GM19351 (cell line): ENCODE measurements at regions not wholly inside any gene's neighbourhood (a gene's known extent, or its start where the extent isn't known, plus 50 kb on each side); places are given as distances from the start of the nearest gene placed in this dataset.
"Not testable (repeated sequence)": the region's sequence is repeated elsewhere in the genome, so short reads cannot be mapped to it uniquely, and the experiment has no call there.

Experiments used
- ATAC-seq: cut with Tn5 transposase; IDR thresholded peaks from one replicate; pipeline ENCODE4 v1.9.1; 2021; ENCODE audit warnings: mild to moderate bottlenecking, moderate library complexity; ENCODE audit not compliant: unreplicated experiment

DNA sequence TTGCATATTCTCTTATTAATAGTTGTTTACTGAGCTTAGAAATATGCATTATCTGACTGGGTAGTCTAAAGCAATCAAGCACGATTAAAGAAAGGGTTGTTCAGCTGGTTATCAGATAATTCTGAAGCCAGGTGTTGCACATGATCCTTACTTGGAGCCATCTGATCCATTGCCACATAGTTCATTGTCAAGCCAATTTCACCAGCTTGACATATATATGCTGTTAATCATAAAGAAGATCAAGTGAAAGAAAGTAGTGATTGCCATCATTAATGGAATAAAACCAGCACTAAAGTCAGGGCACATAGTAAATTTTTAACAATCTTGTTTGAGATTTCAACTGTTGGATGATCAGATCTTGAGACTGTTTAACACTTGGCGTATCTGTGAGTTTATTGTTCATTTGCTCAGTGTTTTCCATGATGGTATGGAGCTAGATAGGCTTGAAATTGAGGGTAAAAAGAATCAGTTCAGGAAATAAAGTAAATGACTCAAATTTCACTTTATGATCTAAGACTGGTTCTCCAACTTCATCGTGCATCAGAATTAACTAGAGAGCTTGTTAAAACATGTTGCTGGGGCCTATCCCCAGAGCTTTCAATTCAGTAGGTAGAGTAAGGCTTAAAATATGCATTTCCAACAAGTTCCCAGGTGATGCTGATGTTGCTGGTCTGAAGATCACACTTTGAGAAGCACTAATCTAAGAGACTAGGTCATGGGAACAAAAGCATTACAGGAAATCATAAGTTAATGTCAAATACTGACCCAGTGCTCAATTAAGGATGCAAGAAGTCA is 539.6 kb downstream of the SATB2 start:
- no peak for ATAC-seq

- no peak for ATAC-seq
Observed at GRCh38 chr2:198917275-198917674, 540.5 kb downstream of the SATB2 start.

- no peak for ATAC-seq
Observed at GRCh38 chr2:198916548-198917080, 541.1 kb downstream of the SATB2 start.

DNA sequence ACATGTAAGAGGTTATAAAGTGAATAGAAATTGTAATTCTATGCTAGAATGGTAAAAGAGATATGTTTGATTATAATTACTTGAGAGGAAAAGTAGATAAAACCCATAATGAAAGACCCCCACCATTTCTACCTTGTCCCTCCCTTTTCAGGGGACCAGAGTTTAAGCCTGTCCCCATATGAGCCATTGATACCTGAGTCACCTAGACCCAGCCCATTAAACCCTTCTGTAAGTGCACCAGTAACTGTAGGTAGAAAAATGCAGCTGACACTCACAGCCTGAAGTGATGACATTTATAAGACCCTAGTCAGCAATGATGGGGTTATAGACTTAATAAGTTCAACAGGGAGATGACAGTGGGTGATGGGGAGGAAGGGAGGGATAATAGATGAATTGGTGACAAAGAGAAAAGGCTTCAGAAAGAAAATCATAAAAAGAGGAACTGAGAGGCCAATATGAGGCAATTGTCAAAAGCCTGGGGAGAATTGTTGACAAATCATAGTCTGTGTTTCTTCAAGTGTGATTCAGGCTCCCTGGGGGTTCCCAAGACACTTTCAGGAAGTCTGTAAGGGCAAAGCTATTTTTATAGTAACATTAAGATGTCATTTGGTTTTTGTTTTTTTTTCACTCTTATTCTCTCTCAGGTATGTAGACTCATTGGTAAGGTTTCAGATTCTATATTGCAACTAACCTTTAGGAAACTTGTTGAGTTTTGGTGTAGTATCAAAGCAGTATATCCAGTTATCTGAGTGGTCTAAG is 544.2 kb downstream of the SATB2 start:
- ATAC-seq, result peak; percentile 98

DNA sequence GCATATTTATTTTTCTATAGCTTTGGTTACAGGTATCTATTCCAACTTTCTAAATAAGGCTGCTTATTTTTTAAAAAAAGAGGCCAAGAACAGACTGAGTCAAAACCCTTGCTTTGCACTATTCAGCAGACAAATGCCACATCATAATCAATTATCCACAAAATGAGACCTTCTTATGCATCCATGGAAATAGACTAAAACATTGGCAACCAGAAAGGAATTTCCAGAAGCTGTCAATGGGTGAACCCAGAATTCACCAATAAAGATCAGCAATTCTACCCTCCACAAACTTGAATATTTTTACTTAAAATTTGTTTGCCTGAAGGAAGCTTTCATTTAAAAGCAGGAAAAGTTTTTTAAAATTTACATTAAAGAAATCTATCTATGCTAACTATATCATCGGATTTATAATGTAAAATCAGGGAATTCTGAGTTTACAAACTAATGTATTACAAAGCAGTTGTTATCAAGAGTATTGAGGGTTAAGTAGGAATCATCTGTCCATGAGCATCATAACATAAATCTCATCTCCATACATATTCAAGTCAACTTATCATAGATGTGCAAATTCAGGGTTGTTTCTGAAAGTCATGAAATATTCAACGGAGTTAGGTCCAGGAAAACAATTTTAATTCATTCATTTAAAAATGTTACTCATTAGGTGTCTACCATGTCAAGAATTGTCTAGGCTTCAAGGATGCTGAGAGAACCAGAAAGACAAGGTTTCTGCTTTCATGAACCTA is 548.0 kb downstream of the SATB2 start:
- no peak for ATAC-seq

GRCh38 chr2:198905881-198906612 is 551.7 kb downstream of the SATB2 start:
- peak; percentile 71 for ATAC-seq

DNA sequence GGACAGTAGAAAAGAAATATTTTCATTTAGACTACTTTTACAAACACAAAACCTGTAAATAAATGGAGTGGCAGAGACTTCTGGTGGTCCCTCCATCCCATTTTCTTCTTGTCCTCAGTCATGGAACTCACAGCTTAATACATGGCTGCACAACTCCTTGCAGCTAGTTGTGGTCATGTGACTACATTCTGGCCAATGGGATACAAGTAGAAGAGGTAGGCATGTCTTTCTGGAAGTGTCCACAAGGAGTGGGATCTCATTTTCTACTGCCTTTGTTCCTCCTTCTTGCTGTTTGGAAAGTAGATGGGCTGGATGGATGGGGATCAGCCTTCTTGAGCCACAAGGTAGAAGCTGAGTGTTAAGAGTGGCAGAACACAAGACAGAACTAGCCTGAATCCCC is 555.8 kb downstream of the SATB2 start:
- ATAC-seq, result no peak

DNA sequence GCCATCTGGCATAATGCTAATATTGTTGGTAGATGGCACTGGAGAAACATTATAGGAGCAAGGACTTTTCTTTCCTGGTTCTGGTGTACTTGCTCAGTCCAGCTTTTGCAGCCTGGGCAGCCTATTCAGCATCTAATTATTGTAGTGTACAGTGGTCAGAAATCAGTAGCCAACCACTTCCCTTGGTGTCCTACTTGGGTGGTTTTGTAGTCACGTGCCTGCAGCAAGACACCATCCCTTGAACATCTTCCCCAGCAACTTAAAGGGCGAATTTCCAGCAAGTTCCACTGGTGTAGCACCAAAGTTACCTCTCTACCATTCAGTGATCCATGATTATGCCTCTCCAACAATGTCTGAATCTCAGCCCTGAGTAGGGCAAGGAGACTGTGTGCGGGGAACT is 557.6 kb downstream of the SATB2 start:
- no peak for ATAC-seq

DNA sequence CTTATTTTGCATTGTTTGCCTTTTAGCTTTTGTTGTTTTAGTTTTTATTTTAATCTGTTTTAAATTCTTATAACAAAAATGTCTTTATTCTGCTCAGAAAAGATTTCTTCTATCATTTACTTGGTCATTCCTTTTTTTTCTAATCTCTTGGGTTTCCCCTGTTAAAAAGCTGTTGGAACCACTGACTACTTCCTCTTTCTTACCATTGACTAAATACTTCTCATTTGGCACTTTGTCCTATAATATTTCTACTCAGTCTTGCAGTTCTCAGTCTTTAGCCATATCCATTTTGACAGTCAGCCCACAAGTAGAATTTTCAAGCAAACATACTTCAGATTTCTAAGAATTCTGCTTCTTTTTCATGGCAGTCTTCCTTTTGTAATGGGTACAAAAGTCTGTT is 567.2 kb downstream of the SATB2 start:
- peak; percentile 91 for ATAC-seq

- ATAC-seq, result no peak
Observed at GRCh38 chr2:198883604-198884003, 574.1 kb downstream of the SATB2 start.

- no peak for ATAC-seq
Observed at GRCh38 chr2:198880986-198881385, 576.8 kb downstream of the SATB2 start.

- ATAC-seq, result no peak
Observed at GRCh38 chr2:198880421-198880820, 577.3 kb downstream of the SATB2 start.

GRCh38 chr2:198874472-198874858 is 583.3 kb downstream of the SATB2 start:
- peak; percentile 88 for ATAC-seq

DNA sequence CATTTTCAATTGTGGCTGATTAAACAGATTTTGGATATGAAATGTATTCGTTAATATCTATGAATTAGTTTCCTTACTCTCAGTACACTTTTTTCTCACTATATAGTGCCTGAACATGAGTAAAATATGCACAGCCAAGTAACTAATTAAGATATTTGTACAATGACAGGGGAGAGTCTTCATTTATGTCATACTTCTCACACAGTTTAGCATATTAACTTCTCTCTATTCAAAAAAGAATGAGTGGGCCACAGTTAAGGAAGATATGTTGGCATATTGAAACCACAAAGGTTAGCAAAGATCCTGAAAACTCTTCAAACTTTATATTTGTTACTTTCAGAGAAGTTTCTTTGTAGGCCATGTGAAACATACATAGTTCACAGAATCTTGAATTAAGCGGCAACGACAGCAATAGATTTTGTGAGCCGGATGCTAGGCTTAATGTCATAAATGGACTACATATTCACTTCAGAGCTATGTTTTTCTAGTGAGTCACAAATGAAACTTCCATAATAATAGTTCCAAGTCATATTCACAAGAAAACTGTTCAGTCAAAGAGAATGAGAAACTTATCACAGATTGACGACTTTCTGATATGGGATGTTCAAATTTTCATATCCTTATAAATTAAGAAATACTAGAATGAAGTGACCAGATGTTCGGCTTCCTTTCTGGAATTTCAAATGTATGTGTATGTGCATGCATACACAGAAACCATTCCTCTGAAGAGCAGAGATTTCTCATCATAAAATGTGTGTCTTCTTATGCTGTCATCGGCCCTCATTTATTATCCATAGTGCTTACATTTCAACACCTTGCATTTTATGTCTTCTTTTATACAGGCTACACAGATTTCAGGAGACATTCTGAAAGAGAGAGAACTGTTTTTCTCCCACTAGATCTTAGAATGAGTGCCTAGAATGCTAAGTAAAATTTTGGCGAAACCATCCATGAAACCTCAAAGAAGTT is 584.0 kb downstream of the SATB2 start:
- ATAC-seq, result peak; percentile 12

GRCh38 chr2:198863655-198864054 is 594.1 kb downstream of the SATB2 start:
- ATAC-seq, result no peak

GRCh38 chr2:198861080-198861479 is 596.7 kb downstream of the SATB2 start:
- ATAC-seq, result no peak

DNA sequence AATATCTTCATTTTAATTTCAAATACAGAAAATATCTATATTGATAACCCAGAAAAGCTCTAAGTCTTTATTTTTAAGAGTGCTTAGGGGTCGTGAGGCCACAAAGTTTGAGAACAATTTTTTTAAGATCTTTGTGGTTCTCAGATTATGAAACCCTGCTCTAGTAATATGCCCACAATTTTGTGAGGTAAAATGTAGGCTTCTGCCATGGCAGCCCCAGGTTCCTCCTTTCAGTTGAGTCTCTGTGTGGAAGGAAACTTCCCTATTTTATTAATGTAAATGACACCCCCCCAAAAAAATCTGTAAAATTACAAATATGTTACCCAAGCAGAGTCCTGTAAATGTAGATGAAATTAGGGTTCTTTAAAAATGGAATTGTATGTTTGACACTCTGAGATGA is 600.5 kb downstream of the SATB2 start:
- no peak for ATAC-seq

GRCh38 chr2:198855746-198856145 is 602.0 kb downstream of the SATB2 start:
- ATAC-seq, result not testable (repeated sequence)

DNA sequence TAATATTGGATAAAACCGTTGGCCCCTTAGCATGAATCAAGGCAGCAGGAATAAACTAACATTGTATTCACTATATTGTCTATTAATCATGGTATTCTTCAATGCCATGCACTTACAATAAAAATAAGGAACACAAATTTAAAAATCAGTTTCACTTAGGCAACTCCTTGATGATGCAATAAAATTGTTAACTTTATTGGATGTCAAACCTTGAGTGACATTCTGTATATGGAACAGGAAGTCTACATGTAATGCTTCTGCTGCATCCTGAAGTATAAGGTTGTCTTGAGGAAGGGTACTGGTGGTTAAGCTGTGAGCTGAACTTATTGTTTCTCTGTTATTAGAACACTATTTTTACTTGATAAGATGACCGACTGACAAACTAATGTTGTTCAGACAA is 605.5 kb downstream of the SATB2 start:
- ATAC-seq, result no peak

DNA sequence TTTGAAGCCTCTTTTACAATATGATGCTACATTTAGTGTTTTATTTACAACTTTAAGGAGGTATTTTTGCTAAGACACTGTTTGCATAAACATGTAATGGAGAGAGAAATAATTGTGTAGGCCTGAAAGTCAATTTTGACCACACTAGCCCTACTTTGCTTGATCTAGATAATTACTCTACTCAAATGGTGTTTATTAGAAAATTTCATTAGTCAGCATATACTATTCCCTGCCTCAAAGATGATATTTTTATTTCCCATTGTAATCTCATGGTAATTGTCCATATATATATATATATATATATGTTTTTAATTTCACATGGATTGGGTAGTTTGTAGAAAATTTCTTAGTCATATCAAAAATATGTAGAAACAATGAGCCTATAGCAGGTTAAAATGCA is 632.2 kb downstream of the SATB2 start:
- ATAC-seq, result no peak
